ENCODE measurements at regions not wholly inside any gene's neighbourhood (a gene's known extent, or its start where the extent isn't known, plus 50 kb on each side); places are given as distances from the start of the nearest gene placed in this dataset.
A peak's percentile ranks its signal among the peaks of the same experiment; 100 is the strongest.

DNA sequence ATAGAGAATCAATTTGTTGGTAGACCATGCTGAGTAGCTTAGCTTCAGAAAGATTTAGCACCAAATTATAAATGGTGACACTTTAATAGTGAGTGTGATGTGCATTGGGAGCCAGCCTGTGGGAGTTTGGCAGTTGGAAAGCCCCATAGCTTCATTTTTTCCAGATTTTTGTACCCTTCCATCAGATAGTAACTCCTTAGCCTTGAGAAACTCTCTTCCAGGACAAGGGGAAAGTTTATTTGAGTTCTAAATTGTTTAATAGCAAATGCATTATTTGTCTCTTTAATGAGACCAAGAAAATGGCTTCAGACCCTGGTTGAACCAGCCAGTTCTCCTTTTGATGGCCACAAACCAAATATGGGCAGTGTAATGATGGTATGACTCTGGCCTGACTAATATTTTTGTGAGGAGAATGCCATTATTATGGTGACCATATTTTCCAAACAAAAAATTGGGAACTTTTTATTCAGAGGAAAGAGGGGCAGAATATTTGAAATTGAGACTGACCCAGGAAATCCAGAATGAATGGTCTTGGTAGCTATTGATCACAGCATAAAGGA, 49.8 kb downstream of the PLCE1 start:
- no peak for DNase-seq (ENCODE audit: low spot score)

- no peak for DNase-seq (ENCODE audit: low spot score)
These were observed 52.4 kb downstream of the PLCE1 start for GRCh38 chr10:94046098-94046497.

- no peak for DNase-seq (ENCODE audit: low spot score)
These were observed 53.6 kb downstream of the PLCE1 start for GRCh38 chr10:94047293-94047692.

- no peak for DNase-seq (ENCODE audit: low spot score)
These were observed 56.2 kb downstream of the PLCE1 start for GRCh38 chr10:94049911-94050310.

DNA sequence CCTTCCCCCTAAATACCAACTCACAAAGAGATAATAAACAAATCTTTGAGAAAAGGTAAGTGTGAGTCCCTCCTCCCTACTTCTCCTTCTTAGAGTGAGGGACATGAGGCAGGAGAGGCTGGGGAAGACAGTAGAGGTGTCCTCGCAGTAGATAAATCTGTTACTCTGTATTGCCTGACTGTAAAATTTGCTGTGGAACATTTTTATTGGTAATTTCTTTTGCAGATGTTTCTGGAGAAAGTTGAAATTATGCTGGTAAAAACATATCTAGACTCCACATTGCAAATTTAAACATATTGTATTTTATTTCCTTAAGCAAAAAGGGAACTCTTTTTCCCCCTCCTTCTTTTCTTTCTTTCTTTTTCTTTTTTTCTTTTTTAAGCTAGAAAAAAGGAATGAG, 58.5 kb downstream of the PLCE1 start:
- DNase-seq (ENCODE audit: low spot score), result no peak

- no peak for DNase-seq (ENCODE audit: low spot score)
These were observed 59.4 kb downstream of the PLCE1 start for GRCh38 chr10:94052866-94053791.

GRCh38 chr10:94059178-94059883, 65.6 kb downstream of the PLCE1 start:
- DNase-seq (ENCODE audit: low spot score), result no peak

DNA sequence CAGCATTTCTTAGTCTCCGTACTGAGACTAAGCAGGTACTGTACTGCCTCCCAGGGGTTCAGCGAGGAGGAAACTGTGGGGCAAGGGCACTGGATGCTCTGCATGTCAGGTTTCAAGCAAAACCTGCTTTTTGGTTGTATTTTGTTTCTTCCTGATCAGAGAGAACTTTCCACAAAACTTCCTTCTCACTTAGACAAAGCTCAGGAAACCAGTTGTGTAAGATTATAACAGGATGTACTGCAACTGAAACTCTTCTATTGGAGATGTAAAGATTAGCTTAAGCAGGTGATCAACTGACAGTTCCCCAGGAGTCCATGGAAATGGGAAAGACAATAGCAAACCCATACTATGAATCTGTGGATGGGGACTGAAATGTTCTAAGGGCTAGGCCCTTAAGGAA, 67.3 kb downstream of the PLCE1 start:
- no peak for DNase-seq (ENCODE audit: low spot score)

DNA sequence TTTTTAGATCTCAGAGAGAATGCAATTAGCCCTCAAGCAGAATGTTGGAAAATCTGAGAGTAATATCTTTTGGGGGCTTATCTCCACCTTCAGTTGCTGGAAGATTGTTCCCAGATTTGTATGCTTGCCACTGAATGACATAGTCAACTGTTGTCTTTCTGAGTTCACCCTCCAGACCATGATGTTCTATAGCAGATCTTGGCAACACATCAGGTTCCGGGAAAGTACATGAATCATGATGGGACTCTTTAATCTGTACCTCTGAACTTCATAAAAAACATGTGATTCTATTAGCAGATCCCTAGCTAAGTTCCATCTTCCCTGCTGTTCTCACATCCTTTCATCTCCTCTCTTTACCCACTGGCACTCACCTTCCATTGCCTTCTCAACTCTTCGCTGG, 68.9 kb downstream of the PLCE1 start:
- DNase-seq (ENCODE audit: low spot score), result no peak

DNA sequence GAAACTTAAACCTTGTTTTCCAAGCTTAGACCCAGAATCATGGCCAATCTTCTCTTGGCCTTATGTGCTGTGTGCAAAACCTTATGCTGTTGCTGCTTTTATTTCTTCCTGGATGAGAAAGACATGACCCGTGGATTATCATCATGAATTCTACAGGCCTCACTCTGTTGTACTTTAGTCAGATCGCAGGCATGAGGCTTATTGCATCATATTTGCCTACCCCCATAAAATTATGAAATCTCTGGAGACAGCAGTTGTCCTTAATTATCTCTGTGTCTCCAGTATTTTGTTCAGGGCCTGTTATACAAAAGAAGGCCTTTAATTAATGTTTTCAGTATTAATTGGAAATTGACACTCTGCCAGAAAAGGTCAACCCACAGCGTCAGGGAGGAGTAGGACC, 71.6 kb downstream of the PLCE1 start:
- no peak for DNase-seq (ENCODE audit: low spot score)

DNA sequence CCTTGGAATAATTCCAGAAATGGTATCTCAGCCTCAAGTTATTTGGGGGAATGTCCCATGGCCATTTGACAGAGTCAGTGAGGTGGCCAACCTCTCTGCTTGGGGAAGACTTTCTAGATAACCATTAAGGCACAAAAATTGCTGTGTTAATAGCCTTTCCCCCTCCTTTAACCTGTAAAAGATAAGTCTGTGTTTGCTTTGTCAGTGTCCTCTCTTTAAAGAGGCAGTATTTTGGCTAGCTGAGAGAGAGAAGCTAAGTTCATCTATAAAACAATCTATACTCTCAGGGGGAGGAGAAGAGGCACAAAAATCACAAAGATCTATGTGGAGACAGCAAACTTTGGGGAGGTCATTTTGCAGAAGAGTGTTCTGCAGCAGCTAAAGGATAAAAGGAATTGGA, 72.1 kb downstream of the PLCE1 start:
- DNase-seq (ENCODE audit: low spot score), result no peak

- no peak for DNase-seq (ENCODE audit: low spot score)
These were observed 72.7 kb downstream of the PLCE1 start for GRCh38 chr10:94066411-94066810.

DNA sequence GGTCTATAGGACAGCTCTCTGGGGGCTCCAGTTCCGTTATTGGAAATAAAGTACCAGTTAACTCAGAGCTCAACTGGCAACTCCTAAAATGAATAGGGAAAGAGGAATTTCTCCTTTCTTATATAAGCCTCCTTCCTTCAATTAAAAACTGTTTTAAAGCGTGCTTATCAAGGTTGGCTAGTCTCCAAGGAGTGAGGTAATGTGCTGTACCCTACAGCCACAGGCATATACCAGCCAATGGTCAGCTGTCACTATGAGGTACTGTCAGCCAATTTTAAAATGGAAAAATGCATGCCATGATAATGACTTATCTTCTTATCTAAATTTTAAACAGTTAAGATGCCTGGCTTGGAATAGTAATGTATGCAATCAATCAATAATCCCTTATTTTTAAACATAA, 76.2 kb downstream of the PLCE1 start:
- DNase-seq (ENCODE audit: low spot score), result no peak

- DNase-seq (ENCODE audit: low spot score), result no peak
These were observed 80.7 kb downstream of the PLCE1 start for GRCh38 chr10:94074462-94074861.

GRCh38 chr10:94075506-94075905, 81.8 kb downstream of the PLCE1 start:
- no peak for DNase-seq (ENCODE audit: low spot score)

DNA sequence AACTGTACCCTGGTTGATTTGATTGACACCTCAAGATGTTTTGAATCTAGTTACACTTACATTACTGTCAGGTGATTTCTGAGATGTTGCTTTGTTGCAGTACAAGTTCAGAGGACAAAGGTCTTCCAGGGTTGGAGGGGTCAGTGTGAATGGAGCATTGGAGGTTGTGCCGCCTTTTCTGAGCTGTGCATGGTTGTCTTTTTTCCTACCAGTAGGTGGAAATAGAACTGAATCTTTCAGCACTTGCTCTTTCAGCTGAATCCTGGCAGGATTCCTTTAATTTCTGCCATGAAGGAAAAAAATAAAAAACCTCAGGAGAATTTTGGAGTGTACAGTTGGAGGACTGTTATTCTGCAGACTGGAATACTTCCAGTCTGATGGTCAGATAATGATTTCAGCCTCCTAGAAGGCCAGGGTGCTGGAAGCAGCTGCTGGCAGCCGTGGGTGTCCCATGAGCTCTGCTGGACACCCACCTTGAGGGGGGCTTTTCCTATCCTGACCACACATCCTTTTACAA, 82.7 kb downstream of the PLCE1 start:
- DNase-seq (ENCODE audit: low spot score), result peak; percentile 31

GRCh38 chr10:94077042-94077441, 83.3 kb downstream of the PLCE1 start:
- no peak for DNase-seq (ENCODE audit: low spot score)

- no peak for DNase-seq (ENCODE audit: low spot score)
These were observed 86.4 kb downstream of the PLCE1 start for GRCh38 chr10:94080108-94080507.

- no peak for DNase-seq (ENCODE audit: low spot score)
These were observed 90.0 kb downstream of the PLCE1 start for GRCh38 chr10:94083662-94084265.

DNA sequence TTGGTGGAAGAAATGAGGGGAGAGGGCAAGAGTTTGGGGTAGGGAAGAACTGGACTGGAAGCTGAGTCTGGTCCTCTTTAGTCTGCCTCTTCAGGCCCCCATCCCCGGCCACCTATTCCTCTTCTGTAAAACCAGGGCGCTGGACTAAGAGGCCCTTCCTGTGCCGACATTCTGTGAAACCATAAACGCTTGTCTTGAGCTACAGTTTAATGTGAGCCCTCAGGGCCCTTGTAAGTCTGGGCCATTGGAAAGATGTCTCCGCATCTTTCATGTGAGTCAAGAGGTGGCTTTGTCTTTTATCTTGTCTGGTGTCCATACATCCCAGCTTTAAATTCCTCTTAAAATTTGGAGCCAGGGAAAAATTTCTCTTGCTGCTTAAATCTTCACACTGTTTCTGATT, 90.6 kb downstream of the PLCE1 start:
- no peak for DNase-seq (ENCODE audit: low spot score)

DNA sequence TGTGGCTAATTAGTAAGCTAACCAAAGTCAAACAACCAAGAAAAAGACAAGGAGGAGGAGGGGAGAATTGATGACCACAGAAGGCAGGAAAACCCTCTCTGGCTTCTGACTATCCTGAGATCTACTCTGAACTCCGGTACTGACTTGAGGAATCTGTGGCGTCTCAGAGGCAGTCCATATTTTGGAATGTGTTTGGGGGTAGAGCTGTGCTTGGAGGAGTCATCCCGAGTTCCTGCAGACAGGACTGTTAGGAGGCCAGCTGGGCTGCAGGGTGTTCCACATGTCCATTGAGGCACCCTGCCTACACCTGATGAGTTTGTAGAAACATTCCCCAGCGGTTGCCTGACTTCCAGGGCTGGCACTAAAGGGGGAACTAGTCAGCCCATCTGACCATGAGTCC, 91.6 kb downstream of the PLCE1 start:
- no peak for DNase-seq (ENCODE audit: low spot score)

- no peak for DNase-seq (ENCODE audit: low spot score)
These were observed 92.2 kb downstream of the PLCE1 start for GRCh38 chr10:94085766-94086437.
